Breast epithelium (tissue), 4 donors: ENCODE measurements at regions not wholly inside any gene's neighbourhood (a gene's known extent, or its start where the extent isn't known, plus 50 kb on each side); places are given as distances from the start of the nearest gene placed in this dataset.
A peak's percentile ranks its signal among the peaks of the same experiment; 100 is the strongest.

ENCODE experiments used
- DNase-seq, 2 donors: peaks; one replicate each; pipeline ENCODE4 v3.0.0-alpha.2; 2019; ENCODE audit warnings: low spot score in 2 of 2
- H3K27ac ChIP-seq, 2 donors: fragments of 200-600 bp; sonication (generic) in 1 of 2; one replicate each; pipeline ENCODE4 v1.5.1; 2016 to 2019; ENCODE audit warnings: mild to moderate bottlenecking in 1 of 2
- H3K27me3 ChIP-seq, 2 donors: fragments of 200-600 bp; sonication (generic) in 1 of 2; one replicate each; pipeline versions ENCODE4 v1.5.1 to v1.6.0; 2017 to 2019; ENCODE audit warnings: control low read depth in 1 of 2, mild to moderate bottlenecking in 1 of 2
- H3K36me3 ChIP-seq: fragments of 200-600 bp; one replicate; pipeline ENCODE4 v1.5.1; 2019
- H3K4me1 ChIP-seq, 2 donors: fragments of 200-600 bp; sonication (generic); one replicate each; pipeline ENCODE4 v1.5.1; 2016 to 2019; ENCODE audit warnings: control low read depth in 1 of 2
- H3K4me3 ChIP-seq, 3 donors: fragments of 200-600 bp; sonication (generic); 1 replicate in 2 of 3; 2 replicates in 1 of 3; pipeline ENCODE4 v1.5.1; 2016 to 2019; ENCODE audit warnings: mild to moderate bottlenecking in 3 of 3, moderate library complexity in 2 of 3
- H3K9me3 ChIP-seq, 2 donors: fragments of 200-600 bp; sonication (generic) in 1 of 2; one replicate each; pipeline ENCODE4 v1.5.1; 2016 to 2019; ENCODE audit warnings: control low read depth in 1 of 2
- POLR2A ChIP-seq: fragments of 450-650 bp; IDR thresholded peaks from one replicate; pipeline ENCODE4 v1.6.1; 2016; ENCODE audit warnings: antibody characterized with exemption, mild to moderate bottlenecking, moderate library complexity
- POLR2AphosphoS5 ChIP-seq, 3 donors: sonication (generic); formaldehyde crosslinking; IDR thresholded peaks; one replicate each; pipeline ENCODE4 v1.6.1; 2017; ENCODE audit warnings: antibody characterized with exemption in 3 of 3
- intact Hi-C: fragments of 100-400 bp; cut with DNase I; formaldehyde crosslinking; loops from one replicate; pipeline ENCODE4 v1.15.1; 2023; ENCODE audit warnings: low total_unique reads
- TF ChIP-seq, protein P1 (sequence below), 3 donors: fragments of 450-650 bp; IDR thresholded peaks; one replicate each; pipeline ENCODE4 v1.5.1; 2016 to 2017; ENCODE audit warnings: antibody characterized with exemption in 3 of 3, mild to moderate bottlenecking in 3 of 3, moderate library complexity in 3 of 3

DNA sequence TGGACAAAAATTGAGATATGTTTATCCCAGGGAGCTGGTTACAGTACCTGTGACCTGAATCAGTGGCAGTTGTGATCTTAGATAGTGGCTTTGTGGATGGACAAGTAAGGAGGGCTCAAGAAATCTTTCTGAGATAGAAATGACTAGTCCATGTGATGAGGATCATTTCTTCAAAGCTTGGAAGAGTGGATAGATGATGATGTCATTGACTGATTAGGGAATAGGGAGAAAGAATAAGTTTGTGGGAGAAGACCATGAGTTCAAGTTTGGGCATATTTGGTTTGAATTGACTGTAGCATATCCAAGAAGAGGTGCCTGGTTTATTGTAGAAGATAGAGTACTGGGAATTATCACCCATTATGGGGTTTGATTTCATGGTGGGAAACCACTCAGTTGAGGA is 336.7 kb upstream of the PRICKLE1 start:
- TF ChIP-seq POLR2AphosphoS5 (IDR thresholded peaks at IDR 0.05): no peak
- no peak for TF ChIP-seq POLR2A
- TF ChIP-seq, protein P1, sequence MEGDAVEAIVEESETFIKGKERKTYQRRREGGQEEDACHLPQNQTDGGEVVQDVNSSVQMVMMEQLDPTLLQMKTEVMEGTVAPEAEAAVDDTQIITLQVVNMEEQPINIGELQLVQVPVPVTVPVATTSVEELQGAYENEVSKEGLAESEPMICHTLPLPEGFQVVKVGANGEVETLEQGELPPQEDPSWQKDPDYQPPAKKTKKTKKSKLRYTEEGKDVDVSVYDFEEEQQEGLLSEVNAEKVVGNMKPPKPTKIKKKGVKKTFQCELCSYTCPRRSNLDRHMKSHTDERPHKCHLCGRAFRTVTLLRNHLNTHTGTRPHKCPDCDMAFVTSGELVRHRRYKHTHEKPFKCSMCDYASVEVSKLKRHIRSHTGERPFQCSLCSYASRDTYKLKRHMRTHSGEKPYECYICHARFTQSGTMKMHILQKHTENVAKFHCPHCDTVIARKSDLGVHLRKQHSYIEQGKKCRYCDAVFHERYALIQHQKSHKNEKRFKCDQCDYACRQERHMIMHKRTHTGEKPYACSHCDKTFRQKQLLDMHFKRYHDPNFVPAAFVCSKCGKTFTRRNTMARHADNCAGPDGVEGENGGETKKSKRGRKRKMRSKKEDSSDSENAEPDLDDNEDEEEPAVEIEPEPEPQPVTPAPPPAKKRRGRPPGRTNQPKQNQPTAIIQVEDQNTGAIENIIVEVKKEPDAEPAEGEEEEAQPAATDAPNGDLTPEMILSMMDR (IDR thresholded peaks at IDR 0.05): no peak
- Histone ChIP-seq H3K4me3 (no peak overlapping the region), H3K4me1 (no peaks in the 10 kb centered on the region), H3K27me3 (no peaks in the 10 kb centered on the region), H3K27ac (no peak overlapping the region), H3K9me3 (no peaks in the 10 kb centered on the region), H3K36me3 (no peaks in the 10 kb centered on the region)
- intact Hi-C loops: no loop called here
- no peak for DNase-seq

DNA sequence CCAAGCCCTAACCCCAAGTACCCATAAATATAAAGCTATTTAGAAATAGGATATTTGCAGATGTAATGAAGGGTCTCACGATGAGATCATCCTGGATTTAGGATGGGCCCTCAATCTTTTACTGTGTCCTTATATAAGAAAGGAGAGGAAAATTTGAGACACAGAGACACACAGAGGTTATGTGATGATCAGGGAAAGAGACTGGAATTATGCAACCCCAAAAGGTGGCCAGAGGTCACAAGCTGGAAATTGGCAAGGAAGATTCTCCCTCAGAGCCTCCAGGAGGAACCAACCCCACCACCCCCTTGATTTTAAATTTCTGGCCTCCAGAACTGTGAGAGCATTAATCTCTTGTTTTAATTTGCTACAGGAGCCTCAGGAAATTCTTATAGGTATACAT is 334.9 kb upstream of the PRICKLE1 start:
- H3K9me3 ChIP-seq: no peaks in the 10 kb centered on the region
- DNase-seq: no peak
- peak overlapping the region in 1 of 2 donors; percentile 25 for H3K27ac ChIP-seq
- TF ChIP-seq, protein P1 (IDR thresholded peaks at IDR 0.05): no peak
- TF ChIP-seq POLR2AphosphoS5 (IDR thresholded peaks at IDR 0.05): no peak
- TF ChIP-seq POLR2A: no peak
- no peaks in the 10 kb centered on the region for H3K27me3 ChIP-seq
- intact Hi-C loops: no loop called here
- no peaks in the 10 kb centered on the region for H3K4me1 ChIP-seq
- H3K4me3 ChIP-seq: no peak overlapping the region
- H3K36me3 ChIP-seq: no peaks in the 10 kb centered on the region

DNA sequence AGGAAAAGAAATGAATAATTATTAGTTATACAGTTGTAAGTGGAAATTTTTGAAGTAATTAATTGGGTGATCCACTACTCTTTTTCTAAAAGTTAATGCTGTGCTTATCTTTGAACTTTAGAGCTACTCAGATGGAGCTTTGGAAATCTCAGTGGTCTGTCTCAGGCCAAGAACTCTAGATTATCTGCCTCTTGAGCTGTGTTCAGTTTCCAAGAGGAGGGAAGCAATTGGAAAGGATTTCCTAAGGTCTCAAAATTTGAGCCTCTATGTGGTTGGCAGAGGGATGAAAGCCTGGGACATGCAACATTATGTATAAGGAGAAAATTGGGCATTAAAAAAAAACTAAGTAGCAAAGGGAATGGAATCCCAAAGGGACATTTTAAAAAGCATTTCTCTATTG is 334.0 kb upstream of the PRICKLE1 start:
- DNase-seq: no peak
- Histone ChIP-seq H3K36me3 (no peaks in the 10 kb centered on the region), H3K4me3 (no peak overlapping the region), H3K27ac (no peak overlapping the region), H3K4me1 (no peaks in the 10 kb centered on the region), H3K27me3 (no peaks in the 10 kb centered on the region), H3K9me3 (no peaks in the 10 kb centered on the region)
- TF ChIP-seq POLR2AphosphoS5 (IDR thresholded peaks at IDR 0.05) (no peak), POLR2A (no peak)
- TF ChIP-seq, protein P1 (IDR thresholded peaks at IDR 0.05): no peak
- intact Hi-C loops: no loop called here

DNA sequence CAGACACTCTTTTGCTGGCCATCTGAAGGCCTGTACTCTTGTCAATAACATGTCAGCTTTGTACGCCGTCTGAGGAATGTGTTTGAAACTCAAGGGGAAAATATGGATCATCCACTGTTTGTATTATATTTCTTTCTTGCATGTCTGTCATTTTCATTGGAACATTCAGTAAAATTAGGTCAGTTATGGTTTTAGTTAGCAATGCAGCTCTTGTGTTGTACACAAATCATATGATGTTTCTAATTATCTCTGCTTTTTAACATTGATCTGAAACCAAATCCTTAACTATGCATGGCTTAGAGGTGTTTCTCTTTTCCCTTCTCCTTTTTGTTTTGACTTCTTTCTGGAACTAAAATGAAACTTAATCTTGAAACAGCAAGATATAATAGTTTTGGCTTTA is 333.6 kb upstream of the PRICKLE1 start:
- Histone ChIP-seq H3K4me1 (no peaks in the 10 kb centered on the region), H3K27ac (no peak overlapping the region)

DNA sequence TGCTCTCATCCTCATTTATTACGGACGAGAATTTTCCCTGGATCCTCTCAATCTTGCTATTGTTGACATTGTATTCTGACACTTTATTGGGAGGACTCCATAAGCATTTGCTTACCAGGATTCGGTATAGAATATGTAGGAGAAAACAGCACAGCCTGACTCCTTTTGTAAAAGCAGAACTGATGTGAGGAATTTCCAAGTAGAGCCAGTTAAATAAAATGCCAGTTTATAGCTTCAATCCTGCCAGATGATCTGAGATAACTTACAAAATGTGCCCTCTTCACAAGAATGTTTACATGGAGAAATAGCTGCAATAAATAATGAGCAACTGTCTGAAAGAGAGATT is 332.9 kb upstream of the PRICKLE1 start:
- TF ChIP-seq, protein P1 (IDR thresholded peaks at IDR 0.05): no peak
- TF ChIP-seq POLR2AphosphoS5 (IDR thresholded peaks at IDR 0.05) (no peak), POLR2A (no peak)
- intact Hi-C loops: no loop called here
- Histone ChIP-seq H3K27ac (peak overlapping the region in 1 of 2 donors; percentile 9), H3K9me3 (no peaks in the 10 kb centered on the region), H3K36me3 (no peaks in the 10 kb centered on the region), H3K4me1 (no peaks in the 10 kb centered on the region), H3K4me3 (no peak overlapping the region), H3K27me3 (no peaks in the 10 kb centered on the region)
- no peak for DNase-seq

More for the DNA sequence above, 333.6 kb upstream of the PRICKLE1 start:
- TF ChIP-seq POLR2AphosphoS5 (IDR thresholded peaks at IDR 0.05) (no peak), POLR2A (no peak)
- TF ChIP-seq, protein P1 (IDR thresholded peaks at IDR 0.05): no peak
- no peaks in the 10 kb centered on the region for H3K9me3 ChIP-seq
- H3K27me3 ChIP-seq: no peaks in the 10 kb centered on the region
- no peak for DNase-seq
- no peak overlapping the region for H3K4me3 ChIP-seq
- intact Hi-C loops: no loop called here
- no peaks in the 10 kb centered on the region for H3K36me3 ChIP-seq
